Liver (tissue), 8 donors: ENCODE measurements at regions not wholly inside any gene's neighbourhood (a gene's known extent, or its start where the extent isn't known, plus 50 kb on each side); places are given as distances from the start of the nearest gene placed in this dataset.
A peak's percentile ranks its signal among the peaks of the same experiment; 100 is the strongest.

Source experiments
- DNase-seq: peaks from one replicate; pipeline ENCODE4 v3.0.0-alpha.2; 2017; ENCODE audit warnings: low spot score
- H3K27ac ChIP-seq, 2 donors: one replicate each; pipeline ENCODE4 v1.7.0; 2013; ENCODE audit warnings: inconsistent platforms in 2 of 2, low read length in 2 of 2, control low read depth in 1 of 2, low read depth in 1 of 2, mild to moderate bottlenecking in 1 of 2
- H3K27me3 ChIP-seq, 4 donors: one replicate each; pipeline versions ENCODE4 v1.6.1 to v1.7.0; 2013; ENCODE audit warnings: low read length in 3 of 4, inconsistent platforms in 1 of 4, mild to moderate bottlenecking in 1 of 4, moderate library complexity in 1 of 4; ENCODE audit not compliant: control insufficient read depth in 4 of 4, insufficient read depth in 4 of 4
- H3K36me3 ChIP-seq, 4 donors: one replicate each; pipeline versions ENCODE4 v1.6.1 to v1.7.0; 2013; ENCODE audit warnings: low read length in 3 of 4, mild to moderate bottlenecking in 3 of 4, low read depth in 1 of 4, moderate library complexity in 1 of 4; ENCODE audit not compliant: control insufficient read depth in 4 of 4, insufficient read depth in 3 of 4
- H3K4me1 ChIP-seq, 4 donors: one replicate each; pipeline versions ENCODE4 v1.6.1 to v1.7.0; 2013; ENCODE audit warnings: low read length in 3 of 4, mild to moderate bottlenecking in 3 of 4, moderate library complexity in 1 of 4; ENCODE audit not compliant: control insufficient read depth in 4 of 4, insufficient read depth in 4 of 4
- H3K4me3 ChIP-seq, 3 donors: one replicate each; pipeline versions ENCODE4 v1.6.1 to v1.7.0; 2013; ENCODE audit warnings: low read length in 3 of 3, control low read depth in 1 of 3, low read depth in 1 of 3, mild to moderate bottlenecking in 1 of 3
- H3K9ac ChIP-seq, 2 donors: one replicate each; pipeline ENCODE4 v1.7.0; 2013; ENCODE audit warnings: low read length in 2 of 2, mild to moderate bottlenecking in 2 of 2, moderate library complexity in 2 of 2, control low read depth in 1 of 2, low read depth in 1 of 2
- H3K9me3 ChIP-seq, 4 donors: one replicate each; pipeline versions ENCODE4 v1.6.1 to v1.7.0; 2013; ENCODE audit warnings: low read length in 3 of 4; ENCODE audit not compliant: control insufficient read depth in 4 of 4
- ATF3 ChIP-seq: IDR thresholded peaks from 2 replicates; pipeline ENCODE4 v1.6.1; 2016; ENCODE audit warnings: antibody characterized with exemption
- CTCF ChIP-seq: fragments of 150-350 bp; IDR thresholded peaks from 2 replicates; pipeline ENCODE4 v1.5.1; 2017; ENCODE audit warnings: improper control_type of control experiment, low read depth, low read length; ENCODE audit not compliant: missing input control
- FOXA2 ChIP-seq: IDR thresholded peaks from 2 replicates; pipeline ENCODE4 v1.6.1; 2016; ENCODE audit warnings: antibody characterized with exemption
- GABPA ChIP-seq, 2 donors: IDR thresholded peaks in 1 of 2; conservative IDR thresholded peaks in 1 of 2; 2 replicates each; pipeline ENCODE4 v1.6.1; 2016; ENCODE audit warnings: antibody characterized with exemption in 2 of 2, mild to moderate bottlenecking in 1 of 2, moderate library complexity in 1 of 2
- HNF4A ChIP-seq, 2 donors: conservative IDR thresholded peaks; 2 replicates each; pipeline ENCODE4 v1.6.1; 2016; ENCODE audit warnings: antibody characterized with exemption in 2 of 2, mild to moderate bottlenecking in 2 of 2
- HNF4G ChIP-seq: IDR thresholded peaks from 2 replicates; pipeline ENCODE4 v1.6.1; 2016; ENCODE audit warnings: antibody characterized with exemption
- JUND ChIP-seq, 2 donors: IDR thresholded peaks; 2 replicates each; pipeline ENCODE4 v1.6.1; 2016; ENCODE audit warnings: antibody characterized with exemption in 2 of 2
- MAX ChIP-seq: IDR thresholded peaks from 2 replicates; pipeline ENCODE4 v1.6.1; 2016; ENCODE audit warnings: antibody characterized with exemption
- NR2F2 ChIP-seq: IDR thresholded peaks from 2 replicates; pipeline ENCODE4 v1.6.1; 2016; ENCODE audit warnings: antibody characterized with exemption
- RAD21 ChIP-seq, 2 donors: IDR thresholded peaks; 2 replicates each; pipeline ENCODE4 v1.6.1; 2016; ENCODE audit warnings: antibody characterized with exemption in 2 of 2, mild to moderate bottlenecking in 2 of 2
- REST ChIP-seq: IDR thresholded peaks from 2 replicates; pipeline ENCODE4 v1.6.1; 2016; ENCODE audit warnings: antibody characterized with exemption, mild to moderate bottlenecking
- RXRA ChIP-seq, 2 donors: IDR thresholded peaks; 2 replicates each; pipeline ENCODE4 v1.6.1; 2017 to 2018; ENCODE audit warnings: antibody characterized with exemption in 2 of 2, mild to moderate bottlenecking in 1 of 2
- YY1 ChIP-seq: IDR thresholded peaks from 2 replicates; pipeline ENCODE4 v1.6.1; 2016; ENCODE audit warnings: antibody characterized with exemption, mild to moderate bottlenecking
- ZBTB33 ChIP-seq: IDR thresholded peaks from 2 replicates; pipeline ENCODE4 v1.6.1; 2016; ENCODE audit warnings: antibody characterized with exemption
- WGBS: extraction: QIAGEN DNeasy Blood & Tissue Kit; methylation state at CpG from one replicate; pipeline ENCODE4 v1.1.7; 2013; 5-methylcytosine and 5-hydroxymethylcytosine counted together
- donor health status: healthy.
- donor health status: healthy.
- donor health status: healthy.
- donor health status: healthy.
- donor health status: healthy.

- no peak overlapping the region for H3K9ac ChIP-seq
- 79% methylated on average over 3 of the region's 3 CpGs for WGBS
- H3K4me3 ChIP-seq, result no peak overlapping the region
- H3K27ac ChIP-seq, result no peak overlapping the region
- no peaks in the 10 kb centered on the region for H3K9me3 ChIP-seq
- no peaks in the 10 kb centered on the region for H3K4me1 ChIP-seq
- H3K36me3 ChIP-seq, result no peaks in the 10 kb centered on the region
- no peak for DNase-seq
- TF ChIP-seq ATF3 (no peak), FOXA2 (no peak), HNF4A (conservative IDR thresholded peaks at IDR 0.05) (no peak), RAD21 (IDR thresholded peaks at IDR 0.05) (peak; percentile 53 to 67)
- H3K27me3 ChIP-seq, result no peaks in the 10 kb centered on the region
These were observed 394.1 kb downstream of the TUSC7 start for GRCh38 chr3:117103675-117104074.

- TF ChIP-seq GABPA (IDR thresholded peaks at IDR 0.05 in 1 of 2, conservative IDR thresholded peaks at IDR 0.05 in 1 of 2), result no peak
- TF ChIP-seq RXRA (IDR thresholded peaks at IDR 0.05), result no peak
- TF ChIP-seq ZBTB33, result no peak
- TF ChIP-seq RAD21 (IDR thresholded peaks at IDR 0.05), result no peak
- no peak for TF ChIP-seq REST
- TF ChIP-seq HNF4G, result no peak
- TF ChIP-seq ATF3, result no peak
- no peak for TF ChIP-seq CTCF
- no peak for TF ChIP-seq YY1
- TF ChIP-seq MAX, result no peak
- no peak for TF ChIP-seq JUND (IDR thresholded peaks at IDR 0.05)
- TF ChIP-seq FOXA2, result no peak
- no peak for TF ChIP-seq NR2F2
- no peak for TF ChIP-seq HNF4A (conservative IDR thresholded peaks at IDR 0.05)
- WGBS, result 68% methylated on average over 2 of the region's 2 CpGs
- H3K4me1 ChIP-seq, result no peaks in the 10 kb centered on the region
- no peaks in the 10 kb centered on the region for H3K27me3 ChIP-seq
- H3K9ac ChIP-seq, result no peak overlapping the region
- no peak overlapping the region for H3K27ac ChIP-seq
- no peak for DNase-seq
- no peaks in the 10 kb centered on the region for H3K9me3 ChIP-seq
- no peak overlapping the region for H3K4me3 ChIP-seq
- no peaks in the 10 kb centered on the region for H3K36me3 ChIP-seq
These were observed 394.8 kb downstream of the TUSC7 start for GRCh38 chr3:117104381-117104780.
